Thyroid gland (tissue), 4 donors: ENCODE measurements at regions not wholly inside any gene's neighbourhood (a gene's known extent, or its start where the extent isn't known, plus 50 kb on each side); places are given as distances from the start of the nearest gene placed in this dataset.

Experiments
- CTCF ChIP-seq, 6 experiments: fragments of 200-600 bp in 3 of 6; fragments of 450-650 bp in 3 of 6; sonication (generic) in 3 of 6; IDR thresholded peaks; one replicate each; pipeline ENCODE4 v1.5.1; 2016 to 2019; ENCODE audit warnings: antibody characterized with exemption in 6 of 6, mild to moderate bottlenecking in 2 of 6, inconsistent platforms in 1 of 6, moderate library complexity in 1 of 6
- POLR2A ChIP-seq, 2 donors: fragments of 450-650 bp; IDR thresholded peaks; one replicate each; pipeline ENCODE4 v1.6.1; 2017; ENCODE audit warnings: antibody characterized with exemption in 2 of 2, mild to moderate bottlenecking in 2 of 2, moderate library complexity in 1 of 2

GRCh38 chr3:139213936-139214335 lies 129.9 kb upstream of the MRPS22 start:
- TF ChIP-seq CTCF (IDR thresholded peaks at IDR 0.05) = no peak
- TF ChIP-seq POLR2A (IDR thresholded peaks at IDR 0.05) = no peak
